ENCODE measurements at regions not wholly inside any gene's neighbourhood (a gene's known extent, or its start where the extent isn't known, plus 50 kb on each side); places are given as distances from the start of the nearest gene placed in this dataset.

GRCh38 chr1:184329245-184329953, 57.4 kb upstream of the C1orf21 start:
- DNase-seq = no peak

GRCh38 chr1:184329962-184330868, 56.6 kb upstream of the C1orf21 start:
- no peak for DNase-seq

- DNase-seq = no peak
These were observed 56.0 kb upstream of the C1orf21 start for GRCh38 chr1:184330875-184331274.
